ENCODE measurements at regions not wholly inside any gene's neighbourhood (a gene's known extent, or its start where the extent isn't known, plus 50 kb on each side); places are given as distances from the start of the nearest gene placed in this dataset.

- TF ChIP-seq CTCF (conservative IDR thresholded peaks at IDR 0.05) (no peak), EZH2 (IDR thresholded peaks at IDR 0.05; ENCODE audit: low read depth) (no peak)
These were observed 94.9 kb downstream of the ZWINT start for GRCh38 chr10:56266120-56266519.
